KBM-7 (cell line): ENCODE measurements at regions not wholly inside any gene's neighbourhood (a gene's known extent, or its start where the extent isn't known, plus 50 kb on each side); places are given as distances from the start of the nearest gene placed in this dataset.

Experiments
- DNase-seq: peaks from one replicate; pipeline ENCODE4 v3.0.0-alpha.2; 2015
- in situ Hi-C: fragments of 300-500 bp; cut with MboI; formaldehyde crosslinking; loops from 2 replicates; pipeline ENCODE4 v1.14.3; 2020; ENCODE audit warnings: low sequenced_read_pairs, low pct_unique_long_range_greater_than_20kb, mixed read lengths

DNA sequence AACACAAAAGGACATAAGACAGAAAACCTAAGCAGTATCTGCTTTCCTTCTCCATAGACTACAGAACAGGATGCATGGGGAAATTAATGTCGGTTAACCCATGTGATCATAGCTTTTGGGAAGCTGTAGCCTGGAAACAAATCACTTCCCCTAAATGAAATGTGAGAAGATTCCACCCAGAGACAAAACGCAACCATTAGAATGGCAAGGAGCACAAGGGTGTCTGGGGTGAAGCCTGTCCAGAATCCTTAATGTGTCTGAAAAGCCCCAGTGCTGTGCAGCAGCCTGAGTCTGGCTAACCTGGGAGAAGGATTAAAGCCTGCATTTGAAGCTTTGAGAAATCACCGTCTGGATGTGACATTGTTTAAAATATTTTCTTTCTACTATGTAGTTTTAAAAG, 213.3 kb downstream of the ANKRD50 start:
- peak; percentile 2 for DNase-seq
- in situ Hi-C loops, result no loop called here

DNA sequence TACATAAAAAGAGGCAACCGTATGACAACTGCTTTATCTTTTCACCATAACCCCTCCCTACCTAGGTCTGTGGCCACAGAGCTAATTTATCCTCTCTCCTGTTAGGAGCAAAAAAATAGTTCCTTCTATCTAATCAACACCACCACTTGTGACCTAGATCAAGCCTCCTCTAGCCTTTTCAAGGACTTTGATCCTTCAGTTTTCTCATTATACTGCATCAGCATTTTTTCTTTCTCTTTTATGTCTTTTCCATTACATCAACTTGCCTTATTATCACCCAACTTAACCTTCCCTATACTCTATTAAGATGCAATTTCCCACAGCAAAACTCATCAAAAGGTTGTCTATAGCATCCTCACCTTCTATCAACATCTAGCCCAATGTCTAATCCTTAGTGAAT, 211.0 kb downstream of the ANKRD50 start:
- no peak for DNase-seq
- in situ Hi-C loops, result no loop called here

DNA sequence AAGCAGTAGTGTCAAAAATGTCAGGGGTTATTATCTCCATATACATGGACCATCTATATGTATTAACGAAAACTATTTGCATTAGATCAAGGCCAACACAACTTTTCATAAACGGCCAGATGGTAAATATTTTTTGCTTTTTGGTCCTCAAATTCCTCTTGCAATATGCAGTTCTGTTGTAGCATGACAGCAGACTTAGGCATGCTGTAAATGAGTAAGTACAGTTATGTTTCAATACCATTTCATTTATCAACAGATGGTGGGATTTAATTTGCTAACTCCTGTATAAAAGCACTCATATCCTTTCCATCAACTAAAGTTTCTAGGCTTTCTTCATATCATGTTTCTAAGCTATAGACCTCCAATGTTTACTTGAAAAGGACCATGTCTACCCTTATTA, 208.1 kb downstream of the ANKRD50 start:
- in situ Hi-C loops, result no loop called here
- DNase-seq, result no peak

DNA sequence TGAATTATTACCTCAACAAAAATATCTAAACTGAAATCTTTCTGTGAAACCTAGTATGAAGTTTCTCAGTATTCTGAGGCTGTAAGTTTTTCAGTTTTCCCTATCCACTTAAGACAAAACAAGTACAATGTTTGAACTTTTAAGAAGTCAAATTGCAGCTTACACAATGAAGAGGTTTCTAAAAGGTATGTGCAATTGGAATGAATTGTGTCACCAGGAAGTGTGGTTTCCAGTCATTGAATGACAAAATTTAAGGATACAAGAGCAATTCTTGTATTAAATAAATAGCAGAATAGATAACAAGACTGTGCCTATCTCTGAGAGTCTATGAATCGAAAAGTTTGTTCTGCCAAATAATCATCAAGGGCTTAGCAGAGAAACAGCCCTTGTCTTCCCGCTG, 207.3 kb downstream of the ANKRD50 start:
- DNase-seq, result no peak
- in situ Hi-C loops, result no loop called here

DNA sequence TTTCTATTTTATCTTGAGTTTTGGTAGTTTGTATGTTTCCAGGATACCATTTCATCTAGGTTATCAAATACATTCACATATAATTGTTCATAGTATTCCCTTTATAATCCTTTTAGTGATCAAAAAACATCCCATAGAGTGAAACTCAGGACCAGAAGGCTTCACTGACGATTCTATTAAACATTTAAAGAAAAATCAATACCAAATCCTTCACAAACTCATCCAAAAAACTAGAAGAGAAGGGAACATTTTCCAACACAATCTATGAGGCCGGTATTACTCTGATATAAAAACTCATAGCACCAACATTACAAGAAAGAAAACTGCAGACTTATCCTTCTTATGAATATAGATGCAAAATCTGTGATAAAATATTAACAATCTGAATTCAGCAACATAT, 203.4 kb downstream of the ANKRD50 start:
- DNase-seq, result no peak
- in situ Hi-C loops, result no loop called here

DNA sequence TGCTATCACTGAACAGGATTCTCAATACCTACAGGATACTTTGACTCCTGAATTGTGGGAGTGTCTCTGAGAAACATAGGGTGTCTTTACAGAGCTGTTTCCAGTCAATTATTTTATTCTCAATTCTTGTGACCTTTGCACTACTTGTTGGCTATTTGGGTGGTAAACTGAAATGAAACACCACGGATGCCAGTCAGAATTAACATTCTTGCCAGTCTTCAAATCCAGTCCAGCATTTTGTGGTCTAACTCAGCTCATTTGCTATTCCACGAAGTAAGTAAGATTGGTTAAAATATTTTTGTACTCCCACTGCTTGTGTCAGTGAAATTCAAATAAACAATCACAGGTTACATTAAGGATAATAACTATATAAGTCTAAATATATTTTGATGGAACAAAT, 197.9 kb downstream of the ANKRD50 start:
- DNase-seq, result no peak
- in situ Hi-C loops, result no loop called here

DNA sequence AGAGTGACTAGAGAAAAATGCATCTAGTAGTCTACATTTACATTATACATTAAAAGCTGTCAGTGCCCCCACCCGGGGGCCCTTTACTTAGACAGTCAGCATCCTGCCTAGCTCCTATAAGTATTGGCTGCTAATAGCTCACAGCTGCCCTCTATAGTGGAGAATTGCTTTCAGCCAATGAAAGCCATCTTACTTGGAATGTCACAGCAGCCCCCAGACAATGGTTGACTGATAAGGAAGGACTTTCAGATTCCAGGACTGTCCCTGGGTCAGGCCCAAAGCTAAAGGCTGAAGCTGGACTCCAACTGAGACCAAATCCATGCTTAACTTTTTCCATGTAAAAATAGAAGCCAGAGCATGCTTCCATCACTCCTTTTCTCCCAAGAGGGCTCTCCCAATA, 196.9 kb downstream of the ANKRD50 start:
- in situ Hi-C loops, result no loop called here
- DNase-seq, result no peak

DNA sequence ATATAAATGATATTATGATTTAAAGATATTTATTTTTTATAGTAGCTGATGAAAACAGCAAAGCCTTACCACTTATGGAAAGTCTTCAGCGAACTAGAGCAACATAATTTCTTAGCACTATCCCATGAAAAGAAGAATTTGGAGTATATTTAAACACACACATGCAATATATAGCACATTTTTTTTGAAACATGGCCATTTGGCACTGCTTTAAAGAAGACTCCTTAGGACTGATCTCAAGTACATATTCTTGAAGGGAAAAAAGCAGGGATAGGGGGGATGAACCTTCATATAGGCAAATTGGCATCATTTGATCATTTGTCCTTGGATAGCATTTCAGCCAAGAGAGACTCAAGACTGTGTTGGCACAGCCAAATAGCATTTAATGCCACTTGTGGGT, 193.3 kb downstream of the ANKRD50 start:
- in situ Hi-C loops, result no loop called here
- no peak for DNase-seq

DNA sequence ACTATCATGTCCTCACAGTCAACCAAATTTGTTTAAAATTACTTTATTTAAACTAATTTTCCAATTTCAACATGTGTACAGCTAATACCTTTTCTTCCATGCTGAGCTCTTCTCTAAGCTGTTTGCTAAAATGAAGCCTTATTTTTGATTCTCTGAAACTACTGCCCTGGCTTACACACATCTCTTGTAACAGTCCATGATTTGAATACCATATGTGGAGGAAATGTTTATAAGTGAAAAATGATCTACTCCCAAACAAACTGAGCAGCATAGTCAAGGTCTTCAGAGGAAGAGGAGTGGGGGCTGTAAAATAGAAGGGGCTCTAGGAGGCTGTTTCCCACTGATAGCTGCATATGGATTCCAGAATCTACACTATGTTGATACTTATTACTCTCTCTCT, 188.7 kb downstream of the ANKRD50 start:
- in situ Hi-C loops, result no loop called here

DNA sequence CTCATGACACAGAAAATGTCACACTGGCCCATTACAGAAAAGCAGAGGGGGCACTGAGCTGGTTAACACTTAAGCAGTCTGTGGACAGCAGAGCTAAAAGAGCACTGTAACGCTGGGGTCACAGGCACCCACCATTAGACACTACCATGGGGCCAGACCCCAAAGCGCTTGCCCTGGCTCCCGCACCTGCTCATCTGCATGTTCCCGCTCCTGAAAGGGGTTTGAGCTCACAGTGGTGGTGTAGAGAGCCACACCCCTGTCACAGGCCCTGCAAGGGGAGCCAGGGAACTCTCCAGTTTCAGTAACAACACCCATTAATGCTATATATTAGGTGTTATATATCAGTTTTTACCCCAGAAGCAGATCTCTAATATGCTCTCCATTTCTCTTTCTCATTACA, 187.0 kb downstream of the ANKRD50 start:
- DNase-seq, result no peak
- in situ Hi-C loops, result no loop called here

More for the DNA sequence above, 188.7 kb downstream of the ANKRD50 start:
- no peak for DNase-seq

DNA sequence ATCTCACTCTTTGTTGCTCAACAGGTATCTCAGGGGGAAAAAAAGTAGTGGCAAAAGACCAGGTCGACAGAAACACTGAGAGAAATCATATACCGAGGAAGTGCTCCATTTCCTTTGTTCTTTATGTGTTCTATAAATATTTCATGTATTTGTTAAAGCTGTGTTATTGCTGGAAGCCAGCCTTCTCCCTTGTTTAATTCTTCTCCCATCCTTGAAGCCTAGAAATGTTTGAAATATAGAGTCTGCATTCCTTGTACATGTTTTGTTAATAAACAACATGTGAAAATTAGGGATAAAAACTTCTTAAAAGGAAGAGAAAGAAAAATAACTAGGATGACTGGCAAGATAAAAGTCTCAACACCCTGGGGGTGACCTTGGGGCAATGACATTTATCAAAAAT, 186.2 kb downstream of the ANKRD50 start:
- in situ Hi-C loops, result no loop called here
- DNase-seq, result no peak

DNA sequence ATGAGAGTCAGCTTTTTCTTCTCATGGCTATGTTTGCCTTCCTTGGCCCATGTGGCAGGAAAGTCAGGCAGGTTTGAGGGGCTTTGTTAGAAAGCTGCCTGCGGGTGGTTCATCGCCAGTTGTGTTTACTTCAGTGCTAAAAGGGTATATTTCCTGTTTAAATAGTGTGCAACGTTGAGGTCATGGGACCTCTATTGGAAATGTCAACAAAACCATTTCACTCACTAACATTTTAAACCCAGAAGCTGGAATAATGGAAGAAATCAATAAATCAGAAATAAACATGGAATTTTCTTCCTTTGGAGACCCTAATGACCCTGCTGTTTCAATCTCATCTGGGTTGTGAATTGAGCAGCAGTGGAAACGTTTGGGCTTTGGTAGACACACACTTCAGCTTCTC, 185.8 kb downstream of the ANKRD50 start:
- no peak for DNase-seq
- in situ Hi-C loops, result no loop called here

DNA sequence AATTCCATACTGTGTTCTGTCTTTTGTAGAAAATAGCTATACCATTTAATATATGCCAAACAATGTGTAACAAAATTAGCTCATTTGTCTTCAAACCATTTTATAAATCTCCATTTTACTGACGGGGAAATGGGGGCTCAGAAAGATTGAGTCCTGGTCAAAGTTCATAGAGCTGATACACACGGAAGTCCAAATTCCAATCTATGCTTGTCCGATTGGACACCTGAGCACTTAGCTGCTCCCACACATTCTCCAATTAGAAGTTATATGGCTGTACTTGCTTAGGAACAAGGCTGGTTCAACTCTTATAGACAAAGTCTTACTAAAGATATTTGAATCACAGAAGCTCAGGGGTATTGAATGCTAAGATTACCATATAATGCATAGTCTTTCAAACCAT, 185.2 kb downstream of the ANKRD50 start:
- no peak for DNase-seq
- in situ Hi-C loops, result no loop called here

DNA sequence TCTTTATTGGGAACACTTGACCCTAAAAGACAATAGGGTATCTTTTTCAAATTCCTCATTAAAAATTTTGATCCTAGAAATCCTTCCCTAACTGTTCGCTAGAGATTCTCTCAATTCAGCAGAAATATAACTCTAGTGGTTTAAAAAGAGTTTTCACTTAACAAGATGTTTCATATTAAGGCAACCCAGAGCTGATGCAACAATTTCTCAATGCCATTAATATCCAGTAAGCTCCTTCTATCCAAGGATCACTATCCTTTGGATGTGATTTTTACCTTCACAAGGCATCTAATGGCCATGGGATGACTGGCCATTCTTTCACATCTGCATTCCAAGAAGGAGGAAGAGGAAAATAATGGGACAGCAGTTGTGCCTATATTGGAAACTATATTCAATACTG, 183.4 kb downstream of the ANKRD50 start:
- DNase-seq, result no peak
- in situ Hi-C loops, result no loop called here

DNA sequence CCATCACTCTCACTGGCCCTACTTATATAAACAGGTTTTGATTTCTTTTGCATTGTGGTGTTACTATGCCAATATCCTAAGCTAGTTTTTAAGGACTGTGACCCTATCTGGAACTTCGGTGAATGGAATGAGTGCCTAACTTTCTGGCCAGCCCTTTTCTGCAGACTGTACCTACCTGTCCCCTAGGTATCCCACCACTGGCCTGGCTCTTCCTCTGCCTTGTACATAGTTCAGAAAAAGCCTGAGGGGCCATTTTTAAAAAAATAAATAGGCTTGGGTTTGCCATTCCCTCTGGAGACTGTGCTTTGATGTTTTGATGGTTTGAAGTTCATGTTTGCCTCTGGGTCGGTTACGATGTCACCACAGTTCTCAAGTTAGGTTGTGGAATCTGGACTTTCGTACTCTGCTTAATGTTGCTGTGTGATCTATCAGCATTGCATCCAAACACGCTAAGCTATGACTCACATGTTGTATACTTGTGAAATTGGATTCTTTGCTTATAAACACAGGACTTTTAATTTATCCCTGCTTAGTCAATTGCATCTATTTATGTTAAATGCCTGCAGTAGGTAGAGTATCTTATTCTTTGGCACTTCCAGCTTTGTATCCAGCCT, 182.0 kb downstream of the ANKRD50 start:
- DNase-seq, result no peak
- in situ Hi-C loops, result no loop called here

DNA sequence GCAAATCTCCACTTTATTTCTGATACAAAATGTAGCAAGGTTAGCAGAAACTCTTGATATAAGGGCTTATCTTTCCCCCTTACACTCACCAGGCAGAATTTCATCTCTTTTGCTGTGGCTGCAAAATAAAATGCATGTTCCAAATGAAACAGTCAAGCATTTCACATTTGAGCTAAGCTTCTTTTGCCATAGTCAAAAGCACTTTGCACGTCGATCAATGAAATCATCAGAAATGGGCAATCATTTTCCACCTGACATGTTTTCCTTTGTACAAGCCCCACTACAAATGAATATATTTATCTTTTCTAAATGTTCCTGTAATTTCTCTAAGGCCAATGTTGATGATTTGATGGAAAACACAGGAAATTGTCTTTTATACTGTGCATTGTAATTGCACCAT, 178.4 kb downstream of the ANKRD50 start:
- in situ Hi-C loops, result no loop called here
- DNase-seq, result no peak

DNA sequence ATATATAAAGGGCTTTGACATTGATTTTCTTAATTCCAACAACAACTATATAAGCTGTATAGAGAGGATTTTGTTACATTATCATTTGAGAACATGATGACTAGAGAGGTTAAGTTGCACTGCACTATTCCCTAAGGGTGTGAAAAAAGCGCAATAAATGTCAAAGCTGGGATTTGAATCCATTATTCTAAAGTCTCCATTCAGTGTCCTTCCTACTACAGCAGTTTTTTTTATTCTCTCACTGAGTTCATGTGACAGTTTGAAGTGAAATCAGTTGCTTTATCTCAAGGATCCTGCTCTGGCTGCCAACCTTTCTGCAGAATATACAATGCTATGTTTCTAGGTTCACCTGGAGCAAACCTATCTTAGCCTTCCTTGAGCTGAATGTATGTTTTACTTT, 177.5 kb downstream of the ANKRD50 start:
- in situ Hi-C loops, result no loop called here
- no peak for DNase-seq

DNA sequence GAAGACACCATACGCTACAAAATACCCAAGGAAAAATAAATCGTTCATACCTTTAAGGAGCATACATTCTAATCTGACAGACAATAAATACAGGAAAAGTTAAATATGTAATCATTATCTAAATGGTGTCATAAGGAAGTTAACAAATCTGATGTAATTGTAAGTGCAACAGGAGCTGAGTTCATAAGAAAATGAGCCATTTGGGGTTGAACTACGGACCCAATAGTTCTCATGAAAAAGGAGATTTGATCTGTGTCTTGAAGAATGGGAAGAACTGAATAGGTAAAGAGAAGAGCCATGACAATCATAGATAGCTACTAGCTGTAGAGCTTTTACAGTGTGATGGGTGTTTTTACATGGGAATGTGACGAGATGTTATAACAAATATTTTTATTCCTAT, 175.6 kb downstream of the ANKRD50 start:
- no peak for DNase-seq
- in situ Hi-C loops, result no loop called here

DNA sequence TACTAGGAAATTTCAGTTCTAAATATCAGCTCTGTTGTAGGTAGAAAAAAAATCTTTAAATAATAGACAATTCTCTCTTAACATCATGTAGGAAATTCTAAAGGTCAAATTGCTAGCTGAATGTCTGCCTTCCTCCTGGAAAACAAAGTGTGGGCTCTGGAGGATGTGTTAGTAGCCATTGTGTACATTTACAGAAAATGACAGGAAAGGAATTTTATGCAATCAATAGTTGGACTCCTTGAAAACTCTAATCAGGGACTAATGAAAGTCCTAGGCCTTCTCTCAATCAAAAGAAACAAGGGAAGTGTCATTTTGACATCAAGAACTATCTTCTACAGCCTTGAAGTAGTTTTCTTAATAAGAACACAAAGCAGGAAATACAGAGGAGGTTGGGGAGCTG, 174.6 kb downstream of the ANKRD50 start:
- DNase-seq, result no peak
- in situ Hi-C loops, result no loop called here

DNA sequence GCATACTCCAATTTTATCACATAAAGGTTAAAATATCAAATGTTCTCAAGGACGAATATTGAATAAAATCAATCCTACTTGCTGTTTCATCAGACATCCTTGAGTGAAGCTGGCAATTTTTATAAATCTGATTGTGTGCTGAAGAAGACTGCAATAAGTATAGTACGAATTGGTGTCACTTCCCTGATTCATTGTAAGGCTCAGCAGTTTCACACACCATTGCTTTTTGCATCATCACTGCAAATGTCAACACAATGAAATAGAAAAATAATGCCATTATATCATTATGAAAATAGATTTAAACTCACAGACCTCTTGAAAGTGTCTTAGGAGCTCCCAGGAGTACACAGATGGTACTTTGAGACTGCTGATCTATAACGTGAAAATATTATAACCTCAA, 172.5 kb downstream of the ANKRD50 start:
- DNase-seq, result no peak
- in situ Hi-C loops, result no loop called here

DNA sequence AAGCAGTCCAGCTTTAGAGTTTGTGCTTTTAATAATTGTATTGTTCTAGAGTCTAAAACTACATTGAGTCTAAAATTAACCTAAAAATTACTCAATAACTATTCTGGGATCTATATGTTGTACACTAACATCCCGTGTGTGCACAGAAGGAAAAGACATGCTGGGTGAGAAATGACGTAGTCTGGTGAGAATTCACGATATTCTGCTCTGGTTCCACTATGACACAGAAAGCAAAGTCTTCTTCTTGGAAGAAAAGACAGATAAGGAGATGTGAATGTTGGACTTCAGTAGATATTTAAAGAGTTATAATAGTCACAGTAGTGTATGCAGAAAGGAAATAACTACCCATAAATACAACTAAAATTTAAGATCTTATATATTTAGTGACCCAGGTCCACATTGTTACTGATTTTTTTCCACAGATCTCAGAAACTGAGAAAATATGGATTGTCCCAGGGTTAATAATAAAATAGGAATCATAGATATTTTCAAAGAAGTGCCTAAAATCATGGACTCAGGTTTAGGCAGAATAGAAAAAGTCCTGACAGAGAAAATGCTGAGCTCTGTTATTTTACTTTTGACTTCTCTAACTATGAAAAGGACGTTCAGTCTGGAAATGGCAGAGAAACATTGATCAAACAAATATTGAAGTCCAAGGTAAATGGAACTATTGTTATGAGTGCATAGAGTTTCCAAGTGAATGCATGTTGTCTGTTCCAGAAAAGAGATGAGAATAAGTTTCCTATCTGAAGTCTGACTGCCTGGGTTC, 170.7 kb downstream of the ANKRD50 start:
- DNase-seq, result no peak
- in situ Hi-C loops, result no loop called here
